ENCODE measurements at regions not wholly inside any gene's neighbourhood (a gene's known extent, or its start where the extent isn't known, plus 50 kb on each side); places are given as distances from the start of the nearest gene placed in this dataset.

GRCh38 chr4:116357758-116358157 is 727.6 kb downstream of the TRAM1L1 start:
- no peak for TF ChIP-seq POLR2A (IDR thresholded peaks at IDR 0.05)
- TF ChIP-seq CTCF (IDR thresholded peaks at IDR 0.05), result no peak
- no peak for TF ChIP-seq POLR2AphosphoS5 (IDR thresholded peaks at IDR 0.05)
